Mucosa of descending colon (tissue), 3 donors: ENCODE measurements at regions not wholly inside any gene's neighbourhood (a gene's known extent, or its start where the extent isn't known, plus 50 kb on each side); places are given as distances from the start of the nearest gene placed in this dataset.

Experiments
- ATAC-seq: fragments of 200-7000 bp; cut with Tn5 transposase; one replicate; pipeline ENCODE4 v1.9.1; 2020; ENCODE audit warnings: mild to moderate bottlenecking, moderate library complexity
- DNase-seq, 3 donors: peaks; one replicate each; pipeline ENCODE4 v3.0.0-alpha.2; 2020
- H3K36me3 ChIP-seq: fragments of 200-600 bp; one replicate; pipeline ENCODE4 v1.8.0; 2021; ENCODE audit warnings: low read depth, mild to moderate bottlenecking
- H3K4me1 ChIP-seq: fragments of 200-600 bp; one replicate; pipeline ENCODE4 v1.8.0; 2021; ENCODE audit warnings: low read depth, mild to moderate bottlenecking
- H3K4me3 ChIP-seq: fragments of 200-600 bp; one replicate; pipeline ENCODE4 v1.8.0; 2021; ENCODE audit warnings: mild to moderate bottlenecking
- H3K9me3 ChIP-seq: fragments of 200-600 bp; one replicate; pipeline ENCODE4 v1.8.0; 2021; ENCODE audit warnings: mild to moderate bottlenecking
- CTCF ChIP-seq: fragments of 200-600 bp; IDR thresholded peaks from one replicate; pipeline ENCODE4 v1.8.0; 2022; ENCODE audit warnings: antibody characterized with exemption, mild to moderate bottlenecking
- intact Hi-C, 2 donors: fragments of 100-400 bp; cut with DNase I in 1 of 2; cut with micrococcal nuclease in 1 of 2; formaldehyde crosslinking; loops; one replicate each; pipeline versions ENCODE4 v1.11.0 to v1.11.1; 2022; cut with DNase I, micrococcal nuclease
- donor health status: DM: no; HTN: no; CAD: no; lungs with moderate emphysema.
- donor health status: DM: no; HTN: no; CAD: no.
- donor health status: DM: no; HTN: yes; CAD: no.

GRCh38 chr16:79326549-79326948 is 274.0 kb downstream of the MAF start:
- no peak for ATAC-seq
- no peak overlapping the region for H3K4me3 ChIP-seq
- no peaks in the 10 kb centered on the region for H3K36me3 ChIP-seq
- no peaks in the 10 kb centered on the region for H3K9me3 ChIP-seq
- peaks cover 16% of the 10 kb centered on the region for H3K4me1 ChIP-seq
- TF ChIP-seq CTCF: no peak
- intact Hi-C loops: no loop called here
- DNase-seq: no peak

GRCh38 chr16:79325226-79325945 is 275.2 kb downstream of the MAF start:
- intact Hi-C loops: no loop called here
- no peak overlapping the region for H3K4me3 ChIP-seq
- H3K9me3 ChIP-seq: no peaks in the 10 kb centered on the region
- no peak for DNase-seq
- no peak for TF ChIP-seq CTCF
- H3K36me3 ChIP-seq: no peaks in the 10 kb centered on the region
- no peak for ATAC-seq
- H3K4me1 ChIP-seq: peaks cover 7% of the 10 kb centered on the region

- H3K9me3 ChIP-seq: no peaks in the 10 kb centered on the region
- intact Hi-C loops: no loop called here
- H3K4me3 ChIP-seq: no peak overlapping the region
- H3K4me1 ChIP-seq: no peaks in the 10 kb centered on the region
- no peak for DNase-seq
- no peaks in the 10 kb centered on the region for H3K36me3 ChIP-seq
- no peak for TF ChIP-seq CTCF
- no peak for ATAC-seq
These were observed 279.6 kb downstream of the MAF start for GRCh38 chr16:79320956-79321355.

GRCh38 chr16:79318143-79318899 is 282.2 kb downstream of the MAF start:
- Histone ChIP-seq H3K4me1 (no peaks in the 10 kb centered on the region), H3K9me3 (no peaks in the 10 kb centered on the region), H3K36me3 (no peaks in the 10 kb centered on the region), H3K4me3 (no peak overlapping the region)
- no peak for ATAC-seq
- intact Hi-C loops: no loop called here
- no peak for TF ChIP-seq CTCF
- DNase-seq: no peak

GRCh38 chr16:79317521-79317920 is 283.0 kb downstream of the MAF start:
- DNase-seq: no peak
- Histone ChIP-seq H3K4me3 (no peak overlapping the region), H3K36me3 (no peaks in the 10 kb centered on the region), H3K9me3 (no peaks in the 10 kb centered on the region), H3K4me1 (no peaks in the 10 kb centered on the region)
- no peak for ATAC-seq
- intact Hi-C loops: no loop called here
- no peak for TF ChIP-seq CTCF
